CD14-positive monocyte (primary cell): ENCODE measurements at regions not wholly inside any gene's neighbourhood (a gene's known extent, or its start where the extent isn't known, plus 50 kb on each side); places are given as distances from the start of the nearest gene placed in this dataset.

Source experiments
- DNase-seq, 3 donors: peaks; one replicate each; pipeline ENCODE4 v3.0.0-alpha.2; 2011 to 2022
- H2AFZ ChIP-seq: 2 replicates; pipeline ENCODE4 v1.6.0; 2012; ENCODE audit warnings: mild to moderate bottlenecking, low read depth, low read length, inconsistent platforms; ENCODE audit not compliant: insufficient read depth, poor library complexity, severe bottlenecking
- H3K27ac ChIP-seq, 2 donors: 1 replicate in 1 of 2; 2 replicates in 1 of 2; pipeline ENCODE4 v1.5.1; 2012 to 2013; ENCODE audit warnings: low read length in 2 of 2, control low read depth in 1 of 2, inconsistent platforms in 1 of 2, low read depth in 1 of 2, mild to moderate bottlenecking in 1 of 2
- H3K27me3 ChIP-seq, 2 donors: one replicate each; pipeline versions ENCODE4 v1.6.0 to v1.6.1; 2011 to 2013; ENCODE audit warnings: low read length in 2 of 2; ENCODE audit not compliant: control insufficient read depth in 2 of 2, insufficient read depth in 2 of 2
- H3K36me3 ChIP-seq, 2 donors: replicated peaks in 1 of 2; 1 replicate in 1 of 2; 2 replicates in 1 of 2; pipeline versions ENCODE4 v1.5.1 to v1.6.1; 2012 to 2013; ENCODE audit warnings: low read length in 2 of 2, control low read depth in 1 of 2, inconsistent platforms in 1 of 2, mild to moderate bottlenecking in 1 of 2; ENCODE audit not compliant: insufficient read depth in 2 of 2, control insufficient read depth in 1 of 2
- H3K4me1 ChIP-seq, 2 donors: 1 replicate in 1 of 2; 2 replicates in 1 of 2; pipeline versions ENCODE4 v1.5.1 to v1.6.1; 2012 to 2013; ENCODE audit warnings: low read length in 2 of 2, control low read depth in 1 of 2, inconsistent platforms in 1 of 2, mild to moderate bottlenecking in 1 of 2, moderate library complexity in 1 of 2; ENCODE audit not compliant: insufficient read depth in 2 of 2, control insufficient read depth in 1 of 2
- H3K4me2 ChIP-seq: replicated peaks from 2 replicates; pipeline ENCODE3; 2012; ENCODE audit warnings: low read length, moderate library complexity, mild to moderate bottlenecking; ENCODE audit not compliant: poor library complexity, severe bottlenecking; ENCODE audit errors: extremely low read depth
- H3K4me3 ChIP-seq, 3 experiments: fragments of 200-600 bp in 1 of 3; sonication (generic) in 1 of 3; replicated peaks in 1 of 3; 1 replicate in 2 of 3; 2 replicates in 1 of 3; pipeline ENCODE4 v1.5.1; 2011 to 2013; ENCODE audit warnings: low read length in 3 of 3, mild to moderate bottlenecking in 3 of 3, control low read depth in 2 of 3, low read depth in 2 of 3, inconsistent platforms in 1 of 3, moderate library complexity in 1 of 3
- H3K79me2 ChIP-seq: 2 replicates; pipeline ENCODE4 v1.6.0; 2012; ENCODE audit warnings: mild to moderate bottlenecking, control low read depth, inconsistent platforms, low read length, moderate library complexity; ENCODE audit not compliant: insufficient read depth
- H3K9ac ChIP-seq: 2 replicates; pipeline ENCODE4 v1.6.0; 2017; ENCODE audit warnings: low read length, mild to moderate bottlenecking; ENCODE audit not compliant: insufficient read depth, poor library complexity, severe bottlenecking
- H3K9me3 ChIP-seq, 2 donors: replicated peaks in 1 of 2; 1 replicate in 1 of 2; 2 replicates in 1 of 2; pipeline versions ENCODE4 v1.5.1 to v1.6.1; 2012 to 2013; ENCODE audit warnings: low read length in 2 of 2, control low read depth in 1 of 2; ENCODE audit not compliant: control insufficient read depth in 1 of 2, insufficient read depth in 1 of 2
- H4K20me1 ChIP-seq: 2 replicates; pipeline ENCODE4 v1.6.0; 2012; ENCODE audit warnings: mild to moderate bottlenecking, low read length, control low read depth, moderate library complexity; ENCODE audit not compliant: insufficient read depth
- H3K27ac Mint-ChIP-seq, 7 donors: one replicate each; pipeline ENCODE4 v1.8.0; 2020; ENCODE audit warnings: mild to moderate bottlenecking in 7 of 7, mixed read lengths in 7 of 7, moderate library complexity in 6 of 7, inconsistent platforms in 2 of 7
- H3K27me3 Mint-ChIP-seq, 3 donors: one replicate each; pipeline ENCODE4 v1.8.0; 2021 to 2022; ENCODE audit warnings: low read depth in 3 of 3, mild to moderate bottlenecking in 3 of 3, mixed read lengths in 3 of 3, moderate library complexity in 3 of 3, inconsistent platforms in 1 of 3
- H3K36me3 Mint-ChIP-seq, 2 donors: one replicate each; pipeline ENCODE4 v1.8.0; 2020; ENCODE audit warnings: mixed read lengths in 2 of 2, inconsistent platforms in 1 of 2, mild to moderate bottlenecking in 1 of 2
- H3K4me1 Mint-ChIP-seq: one replicate; pipeline ENCODE4 v1.8.0; 2020; ENCODE audit warnings: mild to moderate bottlenecking, mixed read lengths
- H3K4me3 Mint-ChIP-seq, 2 donors: one replicate each; pipeline ENCODE4 v1.8.0; 2020; ENCODE audit warnings: mild to moderate bottlenecking in 2 of 2, mixed read lengths in 2 of 2, moderate library complexity in 1 of 2
- H3K9me3 Mint-ChIP-seq, 7 donors: one replicate each; pipeline ENCODE4 v1.8.0; 2020 to 2022; ENCODE audit warnings: mixed read lengths in 7 of 7, mild to moderate bottlenecking in 6 of 7, moderate library complexity in 6 of 7, inconsistent platforms in 2 of 7
- CTCF ChIP-seq: fragments of 200-600 bp; IDR thresholded peaks from one replicate; pipeline ENCODE4 v1.8.0; 2022; ENCODE audit warnings: antibody characterized with exemption, mild to moderate bottlenecking
- WGBS: methylation state at CpG from one replicate; pipeline ENCODE4 v1.1.5; 2013; ENCODE audit warnings: missing lambda C conversion rate; ENCODE audit not compliant: insufficient coverage; 5-methylcytosine and 5-hydroxymethylcytosine counted together
- intact Hi-C, 2 donors: fragments of 100-400 bp; cut with micrococcal nuclease; formaldehyde crosslinking; loops; one replicate each; pipeline versions ENCODE4 v1.15.0 to v1.15.1; 2023

- no peaks in the 10 kb centered on the region for H3K4me1 ChIP-seq
- Mint-ChIP-seq H3K4me3 (no peak overlapping the region), H3K36me3 (no peaks in the 10 kb centered on the region), H3K27me3 (no peaks in the 10 kb centered on the region), H3K4me1 (peaks cover 2% of the 10 kb centered on the region), H3K9me3 (peaks cover 0 to 4% (median 0%) of the 10 kb centered on the region in 7 donors), H3K27ac (no peak overlapping the region)
- no peak overlapping the region for H3K9ac ChIP-seq
- no peaks in the 10 kb centered on the region for H4K20me1 ChIP-seq
- H3K9me3 ChIP-seq = no peaks in the 10 kb centered on the region
- H3K79me2 ChIP-seq = no peaks in the 10 kb centered on the region
- no peak overlapping the region for H3K27ac ChIP-seq
- H2AFZ ChIP-seq = no peak overlapping the region
- no peaks in the 10 kb centered on the region for H3K36me3 ChIP-seq
- no peak for DNase-seq
- H3K27me3 ChIP-seq = no peaks in the 10 kb centered on the region
- intact Hi-C loops = no loop called here
- no peak overlapping the region for H3K4me3 ChIP-seq
- TF ChIP-seq CTCF = no peak
- no peak overlapping the region for H3K4me2 ChIP-seq
- WGBS = no CpG with 5 or more reads among the region's 3 CpGs
Measured at GRCh38 chr3:24060055-24060454, 115.0 kb downstream of the NR1D2 start.

- no peak overlapping the region for H3K9ac ChIP-seq
- intact Hi-C loops = no loop called here
- Mint-ChIP-seq H3K9me3 (peaks cover 0 to 1% (median 0%) of the 10 kb centered on the region in 7 donors), H3K4me3 (no peak overlapping the region), H3K36me3 (no peaks in the 10 kb centered on the region), H3K27me3 (peaks cover 0 to 3% (median 0%) of the 10 kb centered on the region in 3 donors), H3K4me1 (peaks cover 2% of the 10 kb centered on the region), H3K27ac (no peak overlapping the region)
- H3K4me1 ChIP-seq = no peaks in the 10 kb centered on the region
- WGBS = 0% methylated on average over 1 of the region's 3 CpGs
- H3K4me2 ChIP-seq = no peak overlapping the region
- H3K27me3 ChIP-seq = no peaks in the 10 kb centered on the region
- H3K27ac ChIP-seq = no peak overlapping the region
- no peaks in the 10 kb centered on the region for H3K9me3 ChIP-seq
- DNase-seq = no peak
- no peak overlapping the region for H2AFZ ChIP-seq
- no peaks in the 10 kb centered on the region for H4K20me1 ChIP-seq
- no peaks in the 10 kb centered on the region for H3K79me2 ChIP-seq
- no peak overlapping the region for H3K4me3 ChIP-seq
- H3K36me3 ChIP-seq = no peaks in the 10 kb centered on the region
- TF ChIP-seq CTCF = no peak
Measured at GRCh38 chr3:24062916-24063315, 117.8 kb downstream of the NR1D2 start.
